ENCODE measurements at regions not wholly inside any gene's neighbourhood (a gene's known extent, or its start where the extent isn't known, plus 50 kb on each side); places are given as distances from the start of the nearest gene placed in this dataset.
"Not testable (repeated sequence)": the region's sequence is repeated elsewhere in the genome, so short reads cannot be mapped to it uniquely, and the experiment has no call there.

GRCh38 chr13:86051134-86052103 is 252.2 kb upstream of the SLITRK6 start:
- no peak for DNase-seq

DNA sequence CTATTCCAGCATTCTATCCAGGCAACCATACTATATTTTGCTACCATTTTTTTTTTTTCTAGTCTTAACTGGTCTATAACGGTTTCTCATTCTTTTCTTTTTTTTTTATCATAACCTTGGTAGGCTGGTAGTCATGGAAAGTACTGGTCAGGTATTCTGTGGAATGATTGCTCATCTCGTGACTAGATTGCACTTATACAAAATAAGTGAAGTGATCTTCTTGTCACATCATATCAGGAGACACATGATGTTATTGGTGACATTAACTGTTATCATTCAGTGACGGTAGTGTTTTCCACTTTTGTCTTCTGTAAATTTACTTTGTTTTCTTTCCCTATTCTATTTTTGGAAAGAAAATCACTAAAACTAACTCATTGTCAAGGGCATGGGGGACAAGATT is 239.3 kb upstream of the SLITRK6 start:
- DNase-seq = no peak

DNA sequence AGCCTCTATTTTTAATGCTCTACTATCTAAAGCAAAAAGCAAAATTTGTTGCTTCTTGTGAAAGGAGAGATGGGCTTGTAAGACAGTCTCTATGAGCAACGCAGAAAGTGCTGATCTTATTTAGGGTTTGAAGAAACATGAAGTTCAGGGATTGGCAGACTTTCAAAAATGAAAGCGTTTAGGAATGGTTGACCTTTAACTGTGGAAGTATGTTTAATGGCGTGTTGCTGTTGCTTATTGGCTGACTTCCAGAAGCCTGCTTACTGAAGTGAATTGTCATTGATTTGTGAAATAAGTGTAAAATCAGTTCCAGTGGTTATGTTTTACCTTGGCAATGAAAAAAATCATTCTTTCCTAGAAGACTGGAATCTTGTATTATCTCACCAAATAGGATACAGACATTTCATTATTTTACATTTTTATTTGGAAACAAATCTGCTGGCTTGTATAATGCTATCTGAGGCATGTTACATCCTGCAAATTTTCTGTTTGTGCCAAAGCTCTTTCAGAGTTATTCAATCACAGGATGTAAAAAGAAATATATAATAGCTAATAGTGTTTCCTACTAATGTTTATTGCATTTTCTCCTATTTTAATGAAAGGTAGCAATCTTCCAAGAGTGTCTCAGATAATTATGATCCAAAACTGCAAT is 221.3 kb upstream of the SLITRK6 start:
- DNase-seq = peak; percentile 60

- DNase-seq = no peak
Observed at GRCh38 chr13:86006317-86006716, 207.1 kb upstream of the SLITRK6 start.

- DNase-seq = no peak
Observed at GRCh38 chr13:86003029-86003428, 203.8 kb upstream of the SLITRK6 start.

DNA sequence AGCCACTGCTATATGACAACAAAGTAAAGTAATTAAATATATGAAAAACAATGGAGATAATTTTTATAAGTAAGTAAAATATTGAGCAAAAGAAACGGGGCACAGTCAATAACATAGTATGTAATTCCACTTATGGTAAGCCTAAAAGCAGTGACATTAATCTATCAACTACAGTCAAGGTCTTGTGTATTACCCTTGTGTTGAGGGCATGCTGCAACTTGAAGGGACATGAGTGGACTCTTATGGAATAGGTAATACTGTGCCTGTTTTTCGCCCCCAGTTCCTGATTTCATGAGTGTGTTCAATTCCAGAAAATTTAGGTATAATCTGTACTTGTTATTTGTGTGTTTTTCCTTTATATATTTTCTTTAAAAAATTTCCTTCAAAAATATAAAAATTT is 201.3 kb upstream of the SLITRK6 start:
- DNase-seq = no peak

DNA sequence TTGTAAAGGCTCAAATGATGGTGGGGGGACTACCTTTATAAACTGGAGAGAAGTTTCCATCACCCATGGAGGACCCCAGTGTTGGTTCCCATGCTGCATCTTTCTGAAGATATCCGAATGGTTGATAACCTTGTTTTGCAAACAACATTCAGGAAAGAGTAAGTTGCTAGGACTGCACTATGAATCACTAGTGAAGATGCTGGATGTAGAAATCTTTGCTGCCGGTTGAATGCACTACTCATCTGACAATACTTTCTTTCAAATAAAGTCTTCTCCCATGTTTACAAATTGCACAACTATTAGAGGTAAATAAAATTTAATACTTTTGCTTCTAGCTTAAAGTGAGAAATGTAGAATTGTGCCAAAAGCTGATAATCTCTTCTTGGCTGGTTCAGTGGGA is 198.4 kb upstream of the SLITRK6 start:
- no peak for DNase-seq

DNA sequence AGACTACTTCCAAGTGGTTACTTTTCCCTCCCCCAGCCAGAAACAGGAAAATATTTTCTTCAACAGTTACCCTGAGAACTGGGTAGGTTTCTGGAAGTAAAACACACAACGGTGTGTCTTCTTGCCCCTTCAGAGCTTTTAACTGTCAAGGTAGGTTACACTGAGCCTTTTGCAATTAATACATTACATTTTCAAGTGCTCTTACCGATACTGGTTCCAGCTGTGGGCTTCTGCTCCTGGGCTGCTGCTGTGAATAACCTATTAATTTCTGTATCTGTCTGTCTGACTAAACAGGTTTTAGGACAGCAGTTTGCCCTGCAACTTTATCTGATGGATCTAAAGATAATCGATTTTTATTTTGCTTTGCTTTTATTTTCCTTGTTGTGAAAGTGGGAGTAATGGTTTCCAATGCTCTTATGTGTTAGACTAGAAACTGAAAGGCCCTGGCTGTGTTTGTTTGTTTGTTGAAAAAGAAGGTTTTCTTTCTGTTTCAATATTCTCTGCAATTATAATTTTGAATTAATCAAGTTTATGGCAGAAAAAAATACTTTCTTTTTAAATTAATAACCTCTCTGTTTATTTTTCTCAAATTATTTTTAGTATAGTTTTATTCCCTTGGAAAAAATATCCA is 196.7 kb upstream of the SLITRK6 start:
- no peak for DNase-seq

- DNase-seq = no peak
Observed at GRCh38 chr13:85993567-85993966, 194.3 kb upstream of the SLITRK6 start.

- DNase-seq = no peak
Observed at GRCh38 chr13:85990397-85990796, 191.2 kb upstream of the SLITRK6 start.

DNA sequence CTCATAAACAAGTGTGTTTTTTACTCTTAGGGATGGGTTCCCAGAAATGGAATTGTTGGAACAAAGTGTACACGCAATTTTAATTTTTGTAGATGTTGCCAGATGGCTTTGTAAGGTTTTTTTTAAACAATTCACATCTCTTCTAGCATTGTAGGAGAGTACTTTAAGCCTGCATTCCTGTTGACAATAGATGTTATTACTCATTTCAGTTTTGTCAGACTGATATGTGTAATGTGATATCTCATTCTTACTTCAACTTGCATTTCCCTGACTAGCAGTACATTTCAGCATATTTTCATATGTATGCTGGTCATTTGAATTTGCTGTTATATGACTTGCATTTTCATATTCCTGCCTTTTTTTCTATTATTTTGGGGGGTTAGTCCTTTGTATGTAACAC is 186.6 kb upstream of the SLITRK6 start:
- no peak for DNase-seq

DNA sequence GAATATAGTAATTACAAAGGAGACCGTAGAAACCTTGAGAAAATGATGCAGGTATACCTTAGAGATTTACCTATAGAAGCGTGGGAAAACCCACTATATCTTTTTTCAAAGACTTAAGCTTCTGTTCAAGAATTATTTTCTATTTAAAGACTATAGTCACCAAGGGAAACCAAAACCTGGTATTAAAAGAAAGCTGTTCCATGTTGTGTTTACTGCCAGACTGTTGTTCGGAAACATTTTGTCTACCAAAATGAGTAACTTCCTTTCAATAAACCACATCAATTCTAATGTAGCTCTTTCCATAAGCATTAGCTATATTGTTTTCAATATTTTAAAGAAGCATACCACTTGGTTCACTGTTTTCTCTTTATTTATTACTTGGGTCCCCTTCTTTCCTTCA is 182.9 kb upstream of the SLITRK6 start:
- no peak for DNase-seq

DNA sequence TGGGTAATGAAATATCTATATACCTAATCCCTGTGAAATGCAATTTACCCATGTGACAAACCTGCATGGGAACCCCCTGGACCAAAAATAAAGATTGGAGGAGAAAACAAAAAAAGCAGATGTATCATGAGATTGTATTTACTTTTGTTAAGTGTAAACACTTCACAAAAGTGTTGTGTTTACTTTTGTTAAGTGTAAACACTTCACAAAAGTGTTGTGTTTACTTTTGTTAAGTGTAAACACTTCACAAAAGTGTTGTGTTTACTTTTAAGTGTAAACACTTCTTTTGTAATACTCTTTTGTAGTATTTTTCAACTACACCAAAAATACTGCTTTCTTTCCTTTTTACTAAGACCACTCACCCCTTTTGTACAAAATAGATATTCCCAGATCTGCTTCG is 181.2 kb upstream of the SLITRK6 start:
- not testable (repeated sequence) for DNase-seq

- DNase-seq = no peak
Observed at GRCh38 chr13:85976242-85976641, 177.0 kb upstream of the SLITRK6 start.

DNA sequence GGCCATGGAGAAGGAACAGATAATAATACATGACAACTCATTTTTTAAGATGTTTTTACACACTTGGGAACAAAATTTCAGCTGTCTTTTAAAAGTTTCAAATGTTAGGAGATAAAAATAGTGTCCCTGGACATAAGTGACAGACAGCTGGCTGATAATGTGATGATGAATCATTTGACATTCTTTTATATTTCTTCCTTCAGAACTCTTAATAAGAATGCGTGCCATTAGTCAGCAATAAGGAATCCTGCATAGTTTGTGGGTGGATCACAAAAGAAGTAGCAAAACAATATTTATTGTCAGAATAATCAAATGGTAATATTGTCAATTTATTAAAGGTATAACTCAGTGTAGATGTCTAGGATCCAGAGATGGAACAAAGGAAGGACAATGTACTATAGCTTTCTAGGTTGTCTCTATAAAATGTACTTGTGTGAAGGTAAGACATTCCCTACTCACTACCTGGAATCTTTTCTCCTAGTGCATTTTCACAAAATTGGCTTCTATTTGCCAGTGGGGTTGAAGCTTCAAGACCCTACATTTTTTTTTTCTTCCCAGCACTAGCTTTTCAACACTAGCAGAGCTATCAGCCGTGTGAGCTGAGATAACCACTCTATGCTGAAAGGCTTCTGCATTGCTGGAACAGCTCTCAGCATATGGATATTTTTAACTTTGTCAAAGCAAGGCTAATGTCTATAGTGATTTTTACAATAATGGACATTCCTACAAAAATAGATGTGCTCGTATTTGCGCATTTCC is 175.6 kb upstream of the SLITRK6 start:
- DNase-seq = no peak

GRCh38 chr13:85970727-85971126 is 171.5 kb upstream of the SLITRK6 start:
- DNase-seq = no peak

DNA sequence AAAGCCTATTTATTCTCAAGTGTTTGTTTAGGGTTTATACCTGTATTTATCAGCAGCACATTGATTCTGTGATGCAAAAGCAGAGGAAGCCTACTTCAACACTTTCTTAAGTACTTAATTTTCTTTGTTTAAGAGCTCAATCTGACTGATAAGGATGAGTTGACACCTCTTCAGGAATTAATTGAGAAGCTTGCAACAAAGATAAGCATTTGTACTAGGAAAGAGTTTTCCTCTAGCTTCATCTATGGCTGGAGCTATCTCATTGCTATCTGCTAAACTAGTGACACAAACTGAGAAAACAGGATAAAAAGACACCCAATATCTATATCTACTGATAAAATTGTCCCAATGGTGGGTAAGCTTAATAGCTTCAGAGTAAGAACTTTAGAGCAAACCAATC is 170.1 kb upstream of the SLITRK6 start:
- DNase-seq = no peak

DNA sequence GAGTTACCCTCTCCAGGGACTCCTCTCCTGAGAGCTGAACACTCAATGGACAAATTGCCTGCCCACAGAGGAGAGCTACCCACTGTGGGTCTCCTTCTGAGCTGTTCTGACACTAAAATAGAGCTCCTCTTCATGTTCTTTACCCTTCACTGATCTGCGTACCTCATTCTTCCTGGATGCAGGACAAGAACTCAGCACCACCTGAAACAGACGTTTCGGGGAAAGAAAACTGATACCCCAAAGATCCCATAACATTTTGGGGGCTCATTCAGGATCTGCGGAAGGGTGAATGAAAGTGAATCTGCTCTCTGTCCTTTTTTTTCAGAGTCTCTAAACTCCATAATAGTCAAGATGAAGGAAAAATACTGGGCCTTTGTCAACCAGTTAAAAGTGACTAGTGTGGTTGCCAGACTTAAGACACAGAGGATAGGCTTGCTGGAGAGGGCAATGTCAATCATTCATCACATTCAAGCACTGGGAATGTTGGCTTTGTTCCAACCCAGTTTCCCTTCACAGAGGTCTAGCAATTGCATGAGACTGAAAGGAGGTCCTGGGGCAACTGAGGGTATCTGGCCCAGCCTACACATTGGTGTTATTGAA is 136.7 kb upstream of the SLITRK6 start:
- no peak for DNase-seq

DNA sequence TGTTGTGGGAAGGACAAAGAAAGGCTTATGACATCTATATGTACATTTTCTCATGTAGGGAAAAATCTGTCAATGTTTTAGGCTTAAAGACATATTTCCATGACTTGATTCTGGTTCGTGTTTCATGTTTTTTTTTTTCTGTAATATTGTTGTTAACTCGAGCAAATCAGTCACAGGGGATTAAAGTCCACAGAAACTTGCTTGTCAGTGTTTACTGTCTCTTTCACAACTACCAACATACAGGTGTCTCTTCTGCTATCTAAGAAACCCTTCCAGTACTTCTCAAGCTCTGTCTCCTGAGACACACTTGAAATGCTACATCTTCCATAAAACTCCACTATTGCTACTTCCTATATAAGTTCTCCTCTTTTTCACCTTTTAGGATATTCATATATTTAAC is 130.9 kb upstream of the SLITRK6 start:
- no peak for DNase-seq

DNA sequence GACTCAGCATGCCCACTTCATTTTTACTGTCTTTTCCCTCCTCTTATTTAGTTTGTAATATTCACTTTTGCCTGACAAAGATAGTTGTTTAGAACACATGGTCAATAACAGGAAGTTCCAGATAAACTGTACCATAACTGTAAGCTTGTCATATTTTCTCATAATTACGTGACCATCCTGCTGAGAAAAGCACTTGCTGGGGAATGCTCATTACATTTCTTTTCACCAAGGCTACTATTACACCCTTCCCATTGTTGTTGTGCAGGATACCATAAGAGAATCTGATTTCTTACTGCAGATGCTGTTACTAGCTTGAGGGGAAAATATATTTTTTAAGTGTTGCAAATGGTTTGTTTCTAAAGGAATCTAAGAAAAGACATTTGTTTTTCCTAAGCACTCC is 111.7 kb upstream of the SLITRK6 start:
- DNase-seq = no peak

DNA sequence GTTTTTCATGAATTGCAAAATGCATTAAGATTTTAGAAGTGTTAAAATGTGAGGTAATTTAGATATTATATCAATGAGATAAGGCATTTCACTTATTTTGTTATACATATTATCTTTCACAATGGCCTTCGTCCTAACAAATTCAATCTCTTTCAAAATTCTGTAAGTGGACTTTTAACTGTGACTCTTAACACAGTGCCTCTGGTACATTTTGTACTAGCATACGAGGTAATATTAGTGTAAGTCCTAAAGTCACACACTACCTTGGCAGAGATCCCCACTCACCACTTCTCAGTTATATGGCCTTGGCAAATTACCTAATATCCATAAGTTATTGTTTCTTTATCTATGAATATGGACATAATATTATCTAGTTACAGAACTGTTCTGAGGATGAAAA is 101.3 kb upstream of the SLITRK6 start:
- DNase-seq = no peak

Data from left kidney (tissue), 1 donor.